Left renal cortex interstitium (tissue), 4 donors: ENCODE measurements at regions not wholly inside any gene's neighbourhood (a gene's known extent, or its start where the extent isn't known, plus 50 kb on each side); places are given as distances from the start of the nearest gene placed in this dataset.
"Not testable (repeated sequence)": the region's sequence is repeated elsewhere in the genome, so short reads cannot be mapped to it uniquely, and the experiment has no call there.

Experiments used
- DNase-seq, 4 donors: peaks; one replicate each; pipeline ENCODE4 v3.0.0-alpha.2; 2013; ENCODE audit warnings: low read depth in 4 of 4, low spot score in 2 of 4, missing footprints in 1 of 4

- DNase-seq: no peak
Measured at GRCh38 chr18:59038295-59039039, 101.2 kb upstream of the SEC11C start.

DNA sequence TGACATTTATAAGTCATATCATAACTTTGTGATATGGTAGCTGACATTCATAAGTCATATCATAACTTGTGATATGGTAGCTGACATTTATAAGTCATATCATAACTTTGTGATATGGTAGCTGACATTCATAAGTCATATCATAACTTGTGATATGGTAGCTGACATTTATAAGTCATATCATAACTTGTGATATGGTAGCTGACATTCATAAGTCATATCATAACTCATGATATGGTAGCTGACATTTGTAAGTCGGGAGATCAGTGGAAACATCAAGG lies 100.7 kb upstream of the SEC11C start:
- not testable (repeated sequence) for DNase-seq

GRCh38 chr18:59039449-59039848 lies 100.2 kb upstream of the SEC11C start:
- DNase-seq: no peak

DNA sequence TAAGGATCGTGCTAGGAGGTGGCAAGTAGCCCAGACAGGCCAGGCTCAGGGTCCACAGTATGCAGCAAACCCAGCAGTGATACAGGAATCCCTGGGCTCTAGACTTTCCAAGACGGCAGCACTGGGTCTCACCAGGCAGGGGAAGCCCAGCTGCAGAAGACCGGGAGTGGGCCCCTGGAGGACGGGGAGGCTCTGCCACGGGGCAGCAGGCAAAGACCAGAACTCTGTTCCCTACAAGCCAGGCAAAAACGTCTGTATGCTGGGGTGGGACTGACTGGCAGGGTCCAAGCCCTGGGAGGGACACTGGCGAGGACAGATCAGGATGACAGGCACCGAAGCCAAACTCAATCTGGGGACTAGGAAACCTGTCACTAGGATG lies 98.9 kb upstream of the SEC11C start:
- no peak for DNase-seq

DNA sequence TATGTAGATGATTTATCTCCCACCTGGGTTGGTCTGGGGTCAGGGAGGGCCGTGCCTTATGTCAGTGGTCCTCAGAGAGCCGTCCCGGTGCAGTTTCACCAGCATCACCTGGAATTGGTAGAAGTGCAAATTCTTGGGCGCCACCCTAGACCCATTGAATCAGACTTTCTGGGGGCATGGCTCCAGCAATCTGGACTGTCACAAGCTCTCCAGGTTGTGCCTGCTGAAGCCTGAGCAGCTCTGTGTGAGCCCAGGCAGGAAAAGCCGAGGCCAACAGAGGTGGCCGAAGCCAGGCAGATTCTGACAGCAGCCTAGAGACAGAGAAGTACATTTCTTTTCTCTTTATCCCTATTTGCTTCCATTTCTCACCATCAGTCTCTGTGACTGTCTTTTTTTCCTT lies 98.4 kb upstream of the SEC11C start:
- no peak for DNase-seq

- no peak for DNase-seq
Measured at GRCh38 chr18:59041819-59042815, 97.6 kb upstream of the SEC11C start.

DNA sequence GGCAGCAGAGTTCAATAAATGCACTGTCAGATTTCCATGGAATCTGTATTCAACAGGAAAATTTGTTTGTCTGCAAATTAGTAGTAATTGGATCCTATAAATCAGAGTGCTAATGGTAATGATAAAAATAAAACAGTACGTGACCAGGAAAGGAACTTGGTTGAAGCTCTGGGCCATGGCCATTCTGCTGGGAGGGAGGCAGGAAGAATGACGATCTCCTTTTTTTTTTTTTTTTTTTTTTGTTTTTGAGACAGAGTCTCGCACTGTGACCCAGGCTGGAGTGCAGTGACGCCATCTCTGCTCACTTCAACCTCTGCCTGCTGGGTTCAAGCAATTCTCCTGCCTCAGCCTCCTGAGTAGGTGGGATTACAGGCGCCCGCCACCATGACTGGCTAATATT lies 94.8 kb upstream of the SEC11C start:
- DNase-seq: no peak

DNA sequence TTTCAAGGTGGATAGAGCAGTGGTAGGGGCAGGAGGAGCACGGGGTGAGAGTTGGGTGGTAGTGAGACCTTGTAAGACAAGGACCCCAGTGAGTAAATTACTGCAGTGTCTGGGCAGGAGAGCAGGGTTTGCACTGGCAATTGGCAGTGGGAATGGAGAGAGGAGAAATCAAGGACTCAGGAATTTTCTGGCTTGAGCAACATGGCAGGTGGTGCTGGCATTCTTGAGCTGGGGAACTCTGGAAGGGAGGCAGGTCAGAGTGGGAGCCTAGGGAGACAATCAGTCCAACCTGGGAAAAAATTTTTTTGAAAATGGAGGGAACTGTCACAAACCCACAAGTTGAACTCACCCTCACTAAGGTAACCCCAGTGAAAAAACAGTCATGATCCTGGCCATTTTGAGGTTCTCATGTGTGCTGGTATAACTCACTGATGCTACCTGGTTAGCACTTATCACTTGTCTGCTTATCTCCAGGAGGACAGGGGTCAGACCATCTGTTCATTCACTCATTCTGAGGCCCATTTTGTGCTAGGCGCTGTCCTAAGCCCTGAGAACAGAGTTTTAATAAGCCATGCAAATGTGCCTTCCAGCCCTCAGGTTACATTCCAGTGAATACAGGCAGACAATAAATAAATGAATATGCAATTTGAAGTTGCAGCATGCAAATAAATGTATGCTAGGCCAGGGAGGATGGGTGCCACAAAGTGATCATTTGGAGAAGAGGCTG lies 92.2 kb upstream of the SEC11C start:
- DNase-seq: no peak

- DNase-seq: no peak
Measured at GRCh38 chr18:59048048-59048363, 91.7 kb upstream of the SEC11C start.

- DNase-seq: no peak
Measured at GRCh38 chr18:59048378-59048777, 91.3 kb upstream of the SEC11C start.

- DNase-seq: no peak
Measured at GRCh38 chr18:59049721-59050660, 89.7 kb upstream of the SEC11C start.

DNA sequence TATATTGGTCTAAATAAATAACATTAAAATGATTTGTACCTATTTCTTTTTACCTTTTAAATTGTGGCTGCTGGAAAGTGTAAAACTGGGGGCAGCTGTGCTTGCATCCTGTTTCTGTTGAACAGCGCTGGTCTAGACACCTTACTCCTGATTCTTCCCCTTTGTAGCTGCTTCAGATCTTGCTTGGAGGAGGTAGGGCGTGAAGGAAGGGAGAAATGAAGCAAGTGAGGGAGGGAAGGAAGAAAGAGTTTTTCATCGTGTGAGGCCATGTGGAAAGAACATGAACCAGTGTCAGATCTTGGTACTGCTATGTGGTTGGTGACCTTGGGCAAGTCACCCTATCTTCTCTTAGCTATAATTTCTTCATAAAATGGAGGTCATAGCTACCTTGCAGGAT lies 89.0 kb upstream of the SEC11C start:
- no peak for DNase-seq

- DNase-seq: no peak
Measured at GRCh38 chr18:59051470-59052165, 88.1 kb upstream of the SEC11C start.

DNA sequence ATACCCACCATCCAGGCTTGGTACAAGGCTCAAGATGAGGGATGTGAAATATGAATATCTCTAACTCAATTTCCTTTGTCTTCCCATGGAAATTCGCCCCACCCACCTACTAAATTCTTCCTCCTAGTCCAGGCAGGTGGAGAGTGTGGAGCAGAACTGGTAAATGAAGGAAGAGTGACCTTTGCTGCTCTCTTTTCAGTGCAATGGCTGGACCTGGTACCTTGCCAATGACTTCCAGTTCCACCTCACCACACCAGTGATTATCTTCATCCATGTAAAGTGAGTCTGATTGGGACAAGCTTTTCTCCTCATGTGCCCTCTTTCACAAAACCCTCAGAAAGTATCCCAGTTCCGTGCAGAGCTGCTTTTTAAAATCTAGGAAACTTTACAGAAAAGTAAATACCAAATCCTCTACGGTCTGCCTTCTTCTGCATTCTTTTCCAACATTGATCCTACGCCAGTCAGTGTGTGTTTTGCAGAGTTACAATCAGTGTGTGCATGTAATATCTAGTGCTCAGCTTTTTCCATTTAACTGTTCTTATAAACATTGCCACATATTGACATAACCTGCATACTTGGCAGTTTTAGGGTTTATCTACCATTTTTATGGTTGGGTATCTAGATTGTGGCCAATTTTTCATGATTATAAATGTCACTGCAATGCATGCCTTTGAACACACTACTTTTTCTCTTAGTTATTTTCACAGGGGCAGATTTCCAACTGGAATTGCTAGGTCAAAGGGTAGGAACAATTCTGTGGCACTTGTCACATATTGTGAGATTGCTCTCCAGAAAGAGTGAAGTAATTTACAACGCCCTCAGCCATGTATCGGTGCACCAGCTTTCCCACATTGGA lies 86.5 kb upstream of the SEC11C start:
- no peak for DNase-seq

- peak in 1 of 4 donors; percentile 49 for DNase-seq
Measured at GRCh38 chr18:59054496-59055287, 85.0 kb upstream of the SEC11C start.

DNA sequence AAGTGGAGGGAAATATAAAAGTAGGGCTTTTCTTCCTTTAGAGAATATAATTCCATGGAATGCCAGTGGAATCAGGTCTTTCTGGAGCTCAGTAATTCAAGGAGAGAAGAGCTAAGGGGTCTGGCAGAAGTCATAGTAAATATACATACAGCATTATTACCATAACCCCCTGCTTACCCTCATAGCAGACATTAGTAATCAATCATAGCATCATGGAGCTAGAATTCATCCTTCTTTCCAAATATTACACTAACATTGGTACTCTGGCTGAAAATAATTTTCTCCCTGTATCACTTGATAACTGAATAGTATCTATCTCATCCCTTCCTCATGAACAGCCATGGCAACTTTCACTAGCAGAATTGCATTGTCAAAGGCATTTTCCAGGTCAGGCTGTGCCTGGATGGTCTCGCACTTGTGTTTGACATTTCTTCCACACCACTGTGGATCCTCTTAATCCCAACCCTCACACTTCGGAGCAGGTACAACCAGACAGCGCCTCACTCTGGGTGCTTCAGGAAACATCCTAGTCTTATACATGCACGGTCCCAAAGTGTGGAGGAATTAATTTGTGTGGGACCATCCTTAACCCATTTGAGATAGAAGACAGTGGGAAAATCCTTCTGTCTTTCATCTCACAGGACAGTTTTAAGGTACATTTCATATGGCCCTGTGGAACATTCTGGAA lies 84.2 kb upstream of the SEC11C start:
- DNase-seq: no peak

DNA sequence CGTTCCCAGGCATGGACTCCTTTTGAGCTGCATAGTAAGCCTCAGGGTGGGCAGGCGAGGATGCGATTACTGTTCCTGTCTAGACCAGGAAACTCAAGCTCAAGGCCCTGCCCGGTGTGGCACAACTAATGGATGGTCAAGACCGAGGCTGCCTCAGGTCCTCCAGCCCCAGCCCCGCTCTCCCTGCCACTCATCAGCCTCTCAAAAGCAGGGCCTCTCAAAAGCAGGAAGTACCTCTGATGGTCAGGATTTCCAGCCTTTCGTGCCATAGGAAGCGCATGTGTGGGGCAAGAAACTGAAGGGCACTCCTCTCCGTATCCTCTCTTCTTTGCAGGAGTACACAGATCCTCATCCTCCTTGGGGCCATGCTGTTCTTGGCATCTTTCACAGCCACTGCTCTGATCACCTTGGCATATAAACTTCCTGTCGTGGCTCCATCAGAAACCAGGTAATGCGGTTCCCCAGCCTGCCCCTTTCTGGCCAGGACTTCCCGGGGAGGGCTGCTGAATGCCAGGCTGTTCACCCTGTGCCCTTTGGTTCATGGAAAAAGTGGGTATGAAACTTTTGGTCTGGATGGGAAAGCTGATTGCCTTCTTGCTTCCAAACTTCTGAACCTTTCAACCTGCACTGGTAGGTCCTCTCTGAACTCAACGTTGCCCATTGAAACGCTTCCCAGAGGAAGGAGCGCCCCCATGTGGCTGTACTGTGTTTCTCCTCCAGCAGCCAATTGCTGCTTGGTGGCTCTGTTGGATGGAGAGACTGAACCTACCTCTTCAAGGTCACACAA lies 82.8 kb upstream of the SEC11C start:
- peak in 1 of 4 donors; percentile 59 for DNase-seq
